Activated CD8-positive, alpha-beta T cell treated with anti-CD3 and anti-CD28 coated beads, Interleukin-2, amount 10 ng/mL, durations not matched to agents 7 days and 5 days (primary cell): ENCODE measurements at regions not wholly inside any gene's neighbourhood (a gene's known extent, or its start where the extent isn't known, plus 50 kb on each side); places are given as distances from the start of the nearest gene placed in this dataset.
A peak's percentile ranks its signal among the peaks of the same experiment; 100 is the strongest.

Experiments used
- ATAC-seq: fragments of 150-1000 bp; cut with Tn5 transposase; one replicate; pipeline ENCODE4 v1.10.0; 2021; ENCODE audit warnings: moderate library complexity
- CTCF ChIA-PET: fragments of 350-600 bp; sonication (Branson Sonifier 250); formaldehyde crosslinking; loops from one replicate; lab custom pipeline; 2021; ENCODE audit warnings: antibody characterized with exemption; lab: Charles Lee
- POLR2A ChIA-PET: fragments of 350-600 bp; sonication (Branson Sonifier 250); formaldehyde crosslinking; loops from one replicate; lab custom pipeline; 2021; ENCODE audit warnings: antibody characterized with exemption; lab: Charles Lee
- DNase-seq: peaks from one replicate; pipeline ENCODE4 v3.0.0-alpha.2; 2020
- H3K27ac Mint-ChIP-seq: one replicate; pipeline ENCODE4 v1.8.0; 2021; ENCODE audit warnings: mild to moderate bottlenecking, mixed read lengths
- H3K27me3 Mint-ChIP-seq: one replicate; pipeline ENCODE4 v1.8.0; 2021; ENCODE audit warnings: low read depth, mixed read lengths
- H3K36me3 Mint-ChIP-seq: one replicate; pipeline ENCODE4 v1.8.0; 2021; ENCODE audit warnings: low read depth, mixed read lengths
- H3K4me1 Mint-ChIP-seq: one replicate; pipeline ENCODE4 v1.8.0; 2021; ENCODE audit warnings: low read depth, mixed read lengths
- H3K4me3 Mint-ChIP-seq: one replicate; pipeline ENCODE4 v1.8.0; 2021; ENCODE audit warnings: mild to moderate bottlenecking, mixed read lengths
- H3K9me3 Mint-ChIP-seq: one replicate; pipeline ENCODE4 v1.8.0; 2022; ENCODE audit warnings: mixed read lengths; ENCODE audit not compliant: insufficient read depth

DNA sequence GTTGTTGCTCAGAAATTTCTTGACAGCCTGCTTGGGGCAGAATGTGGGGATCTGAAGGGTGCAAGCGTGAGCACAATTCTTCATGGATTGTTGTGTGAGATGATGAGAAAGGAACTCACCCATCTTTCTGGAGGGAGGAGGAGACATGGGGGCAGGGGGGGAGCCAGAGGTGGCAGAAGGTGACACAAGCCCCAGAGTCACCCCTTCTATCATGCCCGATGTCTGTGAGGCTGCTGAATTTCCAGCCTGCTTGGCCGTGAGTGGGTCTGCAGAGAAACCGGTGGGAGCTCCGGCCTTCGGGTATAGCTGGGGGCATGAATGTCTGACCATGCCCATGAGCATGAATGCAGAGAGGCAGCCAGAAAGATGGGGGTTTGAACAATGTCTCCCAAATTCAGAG lies 870.7 kb downstream of the TBC1D22A start:
- POLR2A ChIA-PET, result no interaction called here
- H3K4me3 Mint-ChIP-seq, result no peak overlapping the region
- DNase-seq (no peak), ATAC-seq (no peak)
- CTCF ChIA-PET, result no interaction called here
- no peaks in the 10 kb centered on the region for H3K4me1 Mint-ChIP-seq
- no peaks in the 10 kb centered on the region for H3K36me3 Mint-ChIP-seq
- no peak overlapping the region for H3K27ac Mint-ChIP-seq
- H3K27me3 Mint-ChIP-seq, result no peaks in the 10 kb centered on the region
- no peaks in the 10 kb centered on the region for H3K9me3 Mint-ChIP-seq

DNA sequence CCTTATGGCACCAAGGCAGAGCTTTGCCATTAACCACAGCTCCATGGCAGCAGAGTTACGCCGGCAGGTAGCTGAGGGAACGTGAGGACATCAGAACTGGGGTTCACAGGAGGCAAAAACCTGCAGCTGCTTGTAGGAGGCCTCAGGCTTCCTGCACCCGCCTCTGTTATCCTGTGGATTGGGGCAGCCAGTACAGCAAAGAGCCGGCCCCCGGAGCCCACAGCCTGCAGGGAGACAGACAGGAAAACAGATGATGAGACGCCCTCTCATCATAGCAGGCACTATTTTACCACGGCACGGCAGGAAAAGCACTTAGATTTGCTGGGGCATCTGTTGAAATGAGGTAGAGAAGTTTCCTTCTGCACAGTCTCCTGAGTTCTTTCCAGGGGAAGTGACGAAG lies 870.3 kb downstream of the TBC1D22A start:
- CTCF ChIA-PET, result no interaction called here
- H3K4me1 Mint-ChIP-seq, result no peaks in the 10 kb centered on the region
- no peaks in the 10 kb centered on the region for H3K9me3 Mint-ChIP-seq
- no peak overlapping the region for H3K4me3 Mint-ChIP-seq
- H3K27me3 Mint-ChIP-seq, result no peaks in the 10 kb centered on the region
- POLR2A ChIA-PET, result no interaction called here
- no peak for DNase-seq
- no peak for ATAC-seq
- no peak overlapping the region for H3K27ac Mint-ChIP-seq
- no peaks in the 10 kb centered on the region for H3K36me3 Mint-ChIP-seq

DNA sequence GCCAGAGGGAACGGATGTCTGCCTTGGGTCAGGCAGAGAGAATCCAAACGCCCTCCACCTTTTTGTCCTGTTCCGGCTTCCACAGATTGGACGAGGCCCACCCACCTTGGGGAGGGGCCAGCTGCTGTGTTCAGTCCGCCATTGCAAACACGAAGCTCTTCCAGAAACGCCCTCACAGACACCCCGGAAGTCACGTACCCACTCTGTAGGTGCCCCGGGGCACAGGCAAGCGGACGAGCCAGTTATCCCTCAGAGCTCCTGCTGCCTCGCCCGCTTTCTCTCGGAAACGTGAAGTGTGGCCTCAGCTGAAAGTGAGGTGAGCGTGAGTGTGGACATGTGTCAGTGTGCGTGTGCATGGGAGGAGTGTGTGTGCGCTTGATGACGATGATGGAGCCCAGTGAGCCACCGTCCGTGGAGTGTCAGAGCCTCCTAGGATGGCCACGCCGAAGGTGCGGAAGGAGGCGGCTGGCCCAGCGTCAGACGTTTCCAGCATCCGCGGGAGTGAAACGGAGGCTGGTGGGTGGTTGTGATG lies 869.2 kb downstream of the TBC1D22A start:
- no peaks in the 10 kb centered on the region for H3K9me3 Mint-ChIP-seq
- no peak overlapping the region for H3K27ac Mint-ChIP-seq
- H3K27me3 Mint-ChIP-seq, result no peaks in the 10 kb centered on the region
- ATAC-seq, result no peak
- H3K4me1 Mint-ChIP-seq, result no peaks in the 10 kb centered on the region
- ChIA-PET CTCF (no interaction called here), POLR2A (no interaction called here)
- no peak overlapping the region for H3K4me3 Mint-ChIP-seq
- H3K36me3 Mint-ChIP-seq, result no peaks in the 10 kb centered on the region
- peak; percentile 11 for DNase-seq

DNA sequence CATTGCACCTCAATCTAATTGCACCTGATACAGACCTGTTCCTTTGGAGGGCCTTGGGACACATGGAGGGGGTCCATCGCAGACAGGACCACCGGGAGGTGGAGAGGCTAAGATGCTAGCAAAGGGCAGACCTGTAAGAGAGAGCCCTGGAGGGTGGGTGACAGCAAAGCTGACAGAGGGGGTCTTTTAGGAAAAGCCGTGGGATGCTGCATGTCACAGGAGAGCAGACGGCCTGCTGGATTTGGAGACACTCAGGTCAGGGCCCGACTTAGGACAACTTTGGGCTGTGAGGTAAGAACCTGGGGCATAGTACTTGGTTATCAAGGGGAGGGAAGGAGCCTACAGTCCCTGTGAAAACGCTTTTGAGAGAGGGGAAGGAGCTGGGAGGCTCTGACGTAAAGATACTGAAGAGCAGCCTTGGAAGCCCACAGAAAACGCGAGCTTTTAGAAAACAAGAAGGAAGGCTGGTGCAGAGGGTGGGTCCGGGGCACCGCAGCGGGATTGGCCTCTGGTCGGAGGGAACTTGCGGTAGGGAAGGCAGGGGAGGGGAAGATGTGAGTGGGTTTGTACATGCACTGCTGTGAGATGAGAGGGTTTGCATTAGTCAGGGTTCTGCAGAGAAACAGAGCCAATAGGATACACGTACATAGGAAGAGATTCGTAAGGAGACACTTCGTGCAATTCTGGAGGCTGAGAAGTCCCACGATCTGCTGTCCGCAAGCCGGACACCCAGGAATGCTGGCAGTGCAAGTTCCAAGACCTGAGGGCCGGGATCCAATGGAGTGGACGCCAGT lies 868.5 kb downstream of the TBC1D22A start:
- Mint-ChIP-seq H3K4me1 (no peaks in the 10 kb centered on the region), H3K4me3 (no peak overlapping the region), H3K9me3 (no peaks in the 10 kb centered on the region), H3K27me3 (no peaks in the 10 kb centered on the region), H3K36me3 (no peaks in the 10 kb centered on the region), H3K27ac (no peak overlapping the region)
- DNase-seq (no peak), ATAC-seq (no peak)
- ChIA-PET POLR2A (no interaction called here), CTCF (no interaction called here)

DNA sequence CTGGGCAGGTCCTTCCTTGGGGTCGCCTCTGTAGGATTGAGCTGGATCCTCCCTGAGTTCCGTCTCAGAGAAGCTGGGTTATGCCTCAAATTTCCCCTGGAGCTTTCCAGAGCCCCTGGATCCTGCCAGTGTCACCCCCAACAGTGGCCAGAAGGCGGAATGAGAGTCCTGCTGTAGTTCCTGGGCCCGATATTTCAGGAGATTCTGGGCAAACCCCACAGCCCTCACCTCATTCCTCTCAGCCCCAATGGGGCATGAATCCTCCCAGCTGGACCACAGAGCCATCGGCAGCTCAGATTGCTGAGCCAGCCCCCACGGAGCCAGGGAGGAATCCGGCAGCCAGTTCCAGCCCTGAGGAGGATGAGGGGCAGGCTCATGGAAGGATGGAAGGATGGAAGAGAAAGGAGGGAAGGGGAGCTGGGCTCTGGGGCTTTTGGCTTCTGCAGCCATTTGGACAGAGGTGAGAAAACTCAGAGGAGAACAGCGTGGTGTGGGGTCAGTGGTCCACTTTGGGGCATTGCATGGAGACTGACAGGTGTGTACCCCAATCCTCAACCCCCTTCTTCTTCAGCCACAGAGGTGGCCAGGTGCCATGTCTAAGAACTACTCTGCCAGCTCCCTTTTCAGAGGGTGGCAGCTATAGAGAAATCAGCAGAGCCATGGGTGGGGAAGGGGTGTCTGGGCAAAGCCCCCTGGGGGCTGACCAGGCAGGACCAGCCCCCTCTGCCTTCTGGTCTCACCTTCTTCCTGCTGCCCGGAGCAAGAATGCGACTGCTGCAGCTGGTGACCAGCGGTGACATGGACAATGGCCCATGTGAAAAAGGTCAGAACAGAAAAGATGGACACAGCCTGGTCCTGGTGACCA lies 867.6 kb downstream of the TBC1D22A start:
- CTCF ChIA-PET, result no interaction called here
- Mint-ChIP-seq H3K36me3 (no peaks in the 10 kb centered on the region), H3K4me3 (no peak overlapping the region), H3K4me1 (no peaks in the 10 kb centered on the region), H3K27me3 (no peaks in the 10 kb centered on the region), H3K9me3 (no peaks in the 10 kb centered on the region), H3K27ac (no peak overlapping the region)
- DNase-seq (no peak), ATAC-seq (no peak)
- POLR2A ChIA-PET, result no interaction called here

DNA sequence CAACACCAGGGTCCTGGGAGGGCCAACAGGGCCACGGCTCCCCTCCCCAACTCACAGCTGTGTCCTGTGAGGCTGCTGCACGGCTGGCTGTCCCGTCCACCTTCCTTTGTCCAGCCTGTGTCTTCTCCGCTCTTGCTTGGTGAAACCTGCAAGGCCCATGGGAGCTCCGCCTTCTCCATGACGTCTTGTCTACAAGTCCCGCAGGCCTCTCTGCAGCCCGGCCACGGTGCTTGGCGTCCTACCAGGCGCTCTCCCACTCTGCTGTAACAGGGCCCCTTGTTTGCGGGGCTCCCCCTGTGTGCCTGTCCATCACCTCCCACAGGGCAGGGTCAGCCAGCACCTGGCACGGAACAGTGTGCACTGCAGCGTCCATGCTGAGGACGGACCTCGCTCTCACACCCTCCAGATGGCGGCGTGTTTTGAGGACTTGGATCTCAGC lies 866.8 kb downstream of the TBC1D22A start:
- no peak overlapping the region for H3K27ac Mint-ChIP-seq
- H3K9me3 Mint-ChIP-seq, result no peaks in the 10 kb centered on the region
- H3K4me1 Mint-ChIP-seq, result no peaks in the 10 kb centered on the region
- H3K27me3 Mint-ChIP-seq, result no peaks in the 10 kb centered on the region
- H3K36me3 Mint-ChIP-seq, result no peaks in the 10 kb centered on the region
- ATAC-seq, result no peak
- H3K4me3 Mint-ChIP-seq, result no peak overlapping the region
- ChIA-PET CTCF (no interaction called here), POLR2A (no interaction called here)
- peak; percentile 1 for DNase-seq

DNA sequence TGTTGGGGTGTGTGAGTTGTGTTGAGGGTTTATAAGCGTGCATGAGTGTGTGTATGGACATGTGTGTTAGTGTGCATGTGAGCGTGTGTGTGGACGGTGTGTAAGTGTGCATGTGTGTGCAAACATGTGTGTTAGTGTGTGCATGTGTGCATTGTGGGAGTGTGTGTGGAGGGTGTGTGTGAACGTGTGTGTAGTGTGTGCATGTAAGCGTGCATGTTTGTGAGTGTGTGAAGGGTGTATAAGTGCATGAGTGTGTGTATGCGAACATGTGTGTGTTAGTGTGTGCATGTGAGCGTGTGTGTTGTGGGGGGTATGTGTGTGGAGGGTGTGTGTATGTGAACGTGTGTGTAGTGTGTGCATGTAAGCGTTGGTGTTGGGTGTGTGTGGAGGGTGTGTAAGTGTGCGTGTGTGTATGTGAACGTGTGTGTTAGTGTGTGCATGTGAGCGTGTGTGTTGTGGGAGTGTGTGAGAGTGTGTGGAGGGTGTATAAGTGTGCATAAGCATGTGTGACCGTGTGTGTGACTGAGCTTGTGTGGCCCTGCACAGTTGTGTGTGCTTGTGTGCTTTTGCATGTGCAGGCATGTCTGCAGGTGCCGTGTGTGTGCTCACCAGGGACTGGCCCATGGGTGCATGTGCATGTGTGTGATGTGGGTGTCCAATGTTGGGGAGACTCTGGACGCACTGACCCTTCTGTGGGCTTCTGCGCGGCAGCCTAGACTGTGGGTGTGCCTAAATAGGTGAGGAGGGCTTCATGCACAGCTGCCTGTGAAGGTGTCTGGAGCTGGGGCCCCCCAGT lies 866.2 kb downstream of the TBC1D22A start:
- ChIA-PET CTCF (no interaction called here), POLR2A (no interaction called here)
- H3K36me3 Mint-ChIP-seq, result no peaks in the 10 kb centered on the region
- H3K27ac Mint-ChIP-seq, result no peak overlapping the region
- H3K4me1 Mint-ChIP-seq, result no peaks in the 10 kb centered on the region
- no peak overlapping the region for H3K4me3 Mint-ChIP-seq
- H3K27me3 Mint-ChIP-seq, result no peaks in the 10 kb centered on the region
- no peaks in the 10 kb centered on the region for H3K9me3 Mint-ChIP-seq
- DNase-seq (peak; percentile 4), ATAC-seq (no peak)

DNA sequence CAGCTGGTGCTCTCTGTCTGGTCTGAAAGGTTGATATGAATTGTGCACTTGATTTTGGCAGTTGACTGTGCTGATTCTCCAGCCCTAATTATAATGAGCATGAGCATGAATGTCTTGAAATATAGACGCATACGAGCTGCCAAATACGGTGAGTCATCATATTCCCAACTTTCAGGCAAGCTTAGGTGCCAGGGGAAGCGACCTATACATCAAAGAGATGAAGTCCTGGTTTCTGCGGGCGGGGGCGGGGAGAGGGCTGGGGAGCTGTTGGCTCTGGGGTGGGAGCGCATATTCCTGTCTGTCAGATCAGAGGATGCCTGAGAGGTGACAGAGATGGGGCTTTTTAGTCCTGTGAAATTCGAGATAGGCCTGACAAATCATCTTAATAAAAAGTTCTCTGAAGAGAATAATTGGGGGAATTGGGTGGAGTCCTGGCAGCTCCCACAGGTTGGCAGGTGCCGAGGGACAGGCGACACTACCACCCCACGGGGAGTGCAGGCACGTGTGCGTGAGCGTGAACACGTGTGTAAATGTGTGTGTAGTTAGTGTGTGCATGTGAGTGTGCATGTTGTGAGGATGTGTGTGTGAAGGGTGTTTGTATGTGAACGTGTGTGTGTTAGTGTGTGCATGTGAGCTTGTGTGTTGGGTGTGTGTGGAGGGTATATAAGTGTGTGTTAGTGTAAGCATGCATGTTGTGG lies 865.3 kb downstream of the TBC1D22A start:
- DNase-seq (no peak), ATAC-seq (no peak)
- H3K4me1 Mint-ChIP-seq, result no peaks in the 10 kb centered on the region
- no peak overlapping the region for H3K4me3 Mint-ChIP-seq
- H3K36me3 Mint-ChIP-seq, result no peaks in the 10 kb centered on the region
- H3K27me3 Mint-ChIP-seq, result no peaks in the 10 kb centered on the region
- H3K9me3 Mint-ChIP-seq, result no peaks in the 10 kb centered on the region
- H3K27ac Mint-ChIP-seq, result no peak overlapping the region
- ChIA-PET CTCF (no interaction called here), POLR2A (no interaction called here)

DNA sequence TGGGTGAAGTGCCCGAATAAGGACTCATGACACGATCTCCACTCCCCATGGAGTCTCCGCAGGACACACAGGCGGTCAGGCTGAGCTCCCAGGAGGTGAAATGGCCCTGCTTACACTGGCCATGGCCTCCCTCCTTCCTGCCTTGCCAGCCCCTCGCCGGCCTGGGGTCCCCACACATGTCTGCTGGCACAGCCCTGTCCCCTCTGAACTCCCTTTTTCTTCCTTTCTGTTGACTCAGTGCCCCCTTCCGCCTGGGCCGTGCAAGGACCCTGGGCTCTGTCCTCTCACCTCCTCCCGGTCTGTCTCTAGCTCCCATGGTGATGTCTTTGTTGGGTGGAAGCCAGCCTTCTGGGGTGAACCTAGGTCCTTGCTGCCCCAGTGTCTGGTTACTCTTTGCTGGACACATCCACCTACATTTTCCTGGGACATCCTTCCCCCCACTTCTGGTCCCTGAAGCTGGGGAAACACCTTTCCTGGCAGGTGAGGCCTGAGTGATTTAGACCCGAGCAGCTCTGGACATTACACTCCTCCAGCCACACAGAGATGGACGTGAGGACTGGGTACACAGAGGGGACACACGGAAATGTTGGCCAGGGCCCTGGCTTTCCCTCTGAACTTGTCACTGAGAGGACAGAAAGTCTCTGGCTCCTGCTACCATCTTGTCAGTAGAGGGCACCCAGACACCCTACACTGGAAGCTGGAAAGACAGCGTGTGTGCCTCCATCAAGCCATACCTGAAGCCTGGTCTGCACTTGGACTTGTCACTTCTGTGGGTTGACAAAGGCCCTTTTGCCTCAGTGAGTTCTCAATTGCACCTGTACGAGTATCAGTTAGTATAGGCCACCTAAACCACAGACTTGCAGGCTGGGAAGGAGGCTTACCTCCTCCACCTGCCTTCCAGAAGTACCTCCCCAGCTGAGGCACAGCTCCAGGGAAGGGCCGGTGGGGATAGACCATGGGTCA lies 864.3 kb downstream of the TBC1D22A start:
- POLR2A ChIA-PET, result no interaction called here
- ATAC-seq, result no peak

DNA sequence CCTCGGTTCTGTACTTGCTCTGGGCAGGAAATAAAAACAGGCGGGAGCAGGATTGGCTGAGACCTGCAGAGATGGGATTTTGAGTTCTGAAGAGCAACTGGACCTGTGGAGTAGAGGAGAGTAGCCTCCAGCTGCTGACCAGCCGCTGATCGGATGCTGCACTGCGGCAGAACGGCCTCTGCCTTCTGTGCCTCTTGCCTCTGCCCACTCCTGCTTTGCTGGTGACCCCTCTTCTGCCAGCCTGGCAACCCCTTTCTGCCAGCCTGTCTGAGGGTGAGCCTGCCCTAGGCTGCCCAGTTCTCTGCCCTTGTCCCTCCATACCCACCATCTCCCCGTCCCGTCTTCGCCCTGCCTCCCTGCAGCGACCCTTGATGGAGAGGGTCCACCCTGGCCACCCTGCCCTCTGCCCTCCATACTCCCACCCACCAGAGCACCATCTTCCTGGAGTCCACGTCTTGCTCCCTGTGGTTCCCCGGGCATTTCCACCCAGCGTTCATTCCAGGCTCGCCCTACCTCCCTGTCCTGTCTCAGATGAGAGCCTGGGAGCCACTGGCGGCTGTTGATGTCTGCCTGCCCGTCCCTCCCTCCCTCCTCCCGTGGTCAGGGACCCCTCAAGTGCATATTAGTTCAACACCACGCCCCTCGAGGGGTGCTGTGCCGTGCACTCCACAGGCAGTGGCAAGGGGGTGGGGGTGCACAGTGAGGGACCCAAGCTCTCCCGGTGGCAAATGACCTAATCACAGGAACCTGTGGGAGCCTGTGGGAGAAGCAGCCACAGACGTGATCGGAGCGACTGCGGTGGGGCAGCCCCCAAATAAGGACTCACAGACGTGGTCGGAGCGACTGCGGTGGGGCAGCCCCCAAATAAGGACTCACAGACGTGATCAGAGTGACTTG lies 863.3 kb downstream of the TBC1D22A start:
- ATAC-seq, result no peak

More for the DNA sequence above, 864.3 kb downstream of the TBC1D22A start:
- H3K36me3 Mint-ChIP-seq, result no peaks in the 10 kb centered on the region
- no peaks in the 10 kb centered on the region for H3K4me1 Mint-ChIP-seq
- CTCF ChIA-PET, result no interaction called here
- no peak overlapping the region for H3K27ac Mint-ChIP-seq
- no peak overlapping the region for H3K4me3 Mint-ChIP-seq
- H3K27me3 Mint-ChIP-seq, result no peaks in the 10 kb centered on the region
- no peaks in the 10 kb centered on the region for H3K9me3 Mint-ChIP-seq
- DNase-seq, result peak; percentile 4

More for the DNA sequence above, 863.3 kb downstream of the TBC1D22A start:
- ChIA-PET CTCF (no interaction called here), POLR2A (no interaction called here)
- Mint-ChIP-seq H3K4me1 (no peaks in the 10 kb centered on the region), H3K9me3 (no peaks in the 10 kb centered on the region), H3K27ac (no peak overlapping the region), H3K27me3 (no peaks in the 10 kb centered on the region), H3K4me3 (no peak overlapping the region), H3K36me3 (no peaks in the 10 kb centered on the region)
- DNase-seq, result peak; percentile 8
